ENCODE measurements at regions not wholly inside any gene's neighbourhood (a gene's known extent, or its start where the extent isn't known, plus 50 kb on each side); places are given as distances from the start of the nearest gene placed in this dataset.

DNA sequence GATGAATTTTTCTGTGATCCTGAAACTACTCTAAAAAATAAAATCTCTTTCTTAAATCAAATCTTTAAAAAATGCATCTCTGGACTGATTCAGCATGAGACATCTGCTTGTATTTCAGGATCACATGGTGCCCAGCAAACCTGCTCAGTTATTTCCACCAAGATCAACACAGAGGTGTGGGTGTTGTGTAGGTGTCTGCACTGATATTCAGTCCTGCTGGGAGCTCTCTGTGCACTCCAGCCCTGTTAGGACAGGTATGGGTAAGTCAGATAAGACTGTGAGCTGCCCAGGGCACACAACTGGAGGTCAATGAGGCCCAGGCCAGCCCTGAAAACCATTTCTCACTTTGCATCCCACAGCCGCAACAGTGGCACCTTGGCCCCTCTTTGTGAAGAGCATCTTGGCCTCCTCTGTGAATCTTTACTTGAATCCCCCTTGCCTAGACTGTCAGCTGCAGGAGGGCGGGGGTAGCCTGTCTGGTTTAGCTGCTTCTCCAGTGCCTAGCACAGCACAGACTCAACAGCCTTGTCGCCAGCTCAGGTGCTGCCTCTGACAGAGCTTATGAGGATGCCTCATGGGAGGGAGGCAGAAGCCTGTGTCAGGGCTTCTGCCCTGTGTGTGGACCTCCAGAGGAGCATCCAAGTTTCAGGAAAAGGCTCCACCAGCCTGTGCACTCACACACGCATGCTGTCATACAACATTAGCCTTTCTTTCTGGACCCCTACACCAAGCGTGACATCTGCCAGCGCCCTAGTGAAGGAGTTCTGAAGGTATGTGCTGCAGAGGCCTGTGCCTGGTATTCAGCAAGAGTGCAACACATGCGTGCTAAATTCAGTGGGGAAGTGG is 187.6 kb upstream of the CST7 start:
- no peak for DNase-seq (ENCODE audit: low read depth, low spot score)
- H3K27ac ChIP-seq: no peak overlapping the region

DNA sequence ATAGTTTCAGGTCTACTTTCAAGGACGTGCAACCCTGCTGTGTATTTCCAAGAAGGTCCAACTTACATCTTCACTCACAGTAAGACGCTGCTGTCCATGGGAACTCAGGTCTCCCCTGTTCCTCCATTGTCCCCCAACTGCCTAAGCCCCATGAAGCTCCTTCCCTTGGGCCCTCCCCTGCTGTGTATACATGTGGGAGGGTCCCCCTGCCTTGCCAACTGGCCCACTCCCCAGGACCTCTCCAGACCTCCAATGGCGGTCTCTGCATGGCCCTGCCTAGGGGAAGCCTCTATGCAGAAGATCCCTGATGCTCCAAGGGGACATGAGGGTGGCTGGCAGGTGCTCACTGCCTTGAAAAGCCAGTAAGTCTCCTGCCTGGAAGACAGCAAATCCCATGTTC is 186.7 kb upstream of the CST7 start:
- H3K27ac ChIP-seq: no peak overlapping the region
- DNase-seq (ENCODE audit: low read depth, low spot score): no peak

- no peak overlapping the region for H3K27ac ChIP-seq
- no peak for DNase-seq (ENCODE audit: low read depth, low spot score)
Measured at GRCh38 chr20:24762791-24763350, 186.2 kb upstream of the CST7 start.

GRCh38 chr20:24763386-24764026 is 185.6 kb upstream of the CST7 start:
- no peak for DNase-seq (ENCODE audit: low read depth, low spot score)
- H3K27ac ChIP-seq: no peak overlapping the region

DNA sequence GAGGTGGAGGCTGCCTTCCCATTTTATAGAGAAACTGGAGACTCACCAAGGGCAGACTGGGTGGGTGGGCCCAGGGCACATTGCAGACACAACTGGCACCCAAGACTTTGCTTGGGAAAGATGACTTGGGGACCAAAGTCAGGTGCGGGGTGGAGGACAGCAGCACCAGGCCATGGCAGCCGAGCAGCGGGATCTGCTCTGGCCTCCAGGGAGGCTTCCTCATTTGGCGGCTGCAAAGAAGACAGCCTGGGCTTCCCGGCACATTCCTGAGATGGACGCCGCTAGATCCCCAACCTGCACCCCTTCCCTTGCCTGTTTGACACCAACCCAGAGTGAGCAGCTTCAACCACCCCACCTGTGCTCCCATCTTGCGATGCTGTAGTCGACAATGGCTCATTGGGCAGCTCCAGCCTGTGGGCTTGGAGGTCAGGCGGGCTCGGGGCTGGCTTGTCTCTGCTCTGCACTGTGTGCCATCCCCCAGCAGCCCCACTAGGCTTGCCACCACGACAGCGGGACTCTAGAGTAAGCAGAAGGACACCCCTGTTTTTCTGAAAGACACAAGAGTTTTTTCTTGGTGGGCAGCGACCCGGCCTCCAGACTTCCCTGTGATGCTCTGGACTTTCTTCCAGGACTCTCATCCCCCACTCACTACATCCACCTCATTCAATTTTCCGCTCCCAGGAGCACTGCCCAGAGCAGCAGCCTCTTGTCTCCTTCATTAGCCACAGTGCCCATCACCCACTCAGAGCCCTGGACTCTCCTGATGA is 184.9 kb upstream of the CST7 start:
- H3K27ac ChIP-seq: no peak overlapping the region
- DNase-seq (ENCODE audit: low read depth, low spot score): no peak

- no peak overlapping the region for H3K27ac ChIP-seq
Measured at GRCh38 chr20:24764794-24765202, 184.3 kb upstream of the CST7 start.

GRCh38 chr20:24765316-24766142 is 183.5 kb upstream of the CST7 start:
- no peak overlapping the region for H3K27ac ChIP-seq
- no peak for DNase-seq (ENCODE audit: low read depth, low spot score)

More at GRCh38 chr20:24764794-24765202, 184.3 kb upstream of the CST7 start:
- DNase-seq (ENCODE audit: low read depth, low spot score): no peak

DNA sequence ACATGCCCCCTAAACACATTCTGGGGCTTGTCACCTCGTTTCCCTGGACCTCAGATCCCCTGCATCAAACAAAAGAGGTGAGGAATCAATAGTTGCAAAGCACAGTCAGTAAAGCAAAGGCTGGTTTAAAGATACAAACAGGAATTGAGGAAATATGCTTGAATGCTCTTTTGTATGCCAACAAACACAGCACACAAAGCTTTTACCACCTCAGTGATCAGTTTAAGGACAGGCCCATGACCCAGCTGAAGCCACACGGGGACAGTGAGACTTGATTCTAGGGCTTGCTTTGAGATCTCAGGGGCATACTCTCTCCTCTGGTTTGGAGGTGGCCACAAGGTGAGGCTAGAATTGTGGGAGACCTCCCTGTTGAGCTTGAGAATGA is 182.9 kb upstream of the CST7 start:
- DNase-seq (ENCODE audit: low read depth, low spot score): no peak

DNA sequence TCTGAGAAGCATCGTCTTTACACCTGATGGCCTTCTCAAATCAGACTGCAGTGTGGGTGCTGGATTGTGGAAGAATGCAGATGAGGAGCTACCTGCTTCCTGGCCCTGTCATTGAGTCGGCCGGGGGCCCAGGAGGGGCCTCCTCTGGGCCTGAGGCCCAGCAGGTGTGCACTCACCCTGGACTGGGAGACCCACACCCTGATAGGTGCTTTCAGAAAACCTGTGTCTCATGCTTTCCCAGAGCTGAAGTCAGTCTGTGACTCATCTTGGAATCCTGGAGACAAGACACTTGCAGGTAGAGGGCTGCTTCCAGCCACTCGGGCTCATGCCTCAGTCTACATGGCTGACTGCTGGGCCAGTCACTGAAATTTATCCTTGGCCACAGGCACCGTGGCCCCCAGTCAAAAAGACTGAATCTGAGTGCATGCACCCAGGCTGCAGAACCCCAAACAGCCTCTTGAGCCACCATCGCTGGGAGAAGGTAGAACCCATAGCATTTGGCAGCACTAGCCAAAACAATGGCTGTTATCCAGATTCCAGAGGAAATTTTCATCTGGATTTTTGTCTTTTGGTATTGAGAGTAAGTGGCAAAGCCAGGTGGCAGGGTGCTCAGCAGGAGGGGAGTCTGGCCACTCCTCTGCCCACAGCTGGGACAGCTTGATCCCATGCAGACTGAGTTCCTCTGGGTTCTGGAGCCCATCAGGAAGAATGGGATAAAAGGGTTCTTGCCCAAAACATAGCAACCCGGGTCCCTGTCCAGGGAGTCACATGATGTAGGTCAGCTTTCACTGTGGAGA is 182.0 kb upstream of the CST7 start:
- no peak overlapping the region for H3K27ac ChIP-seq
- no peak for DNase-seq (ENCODE audit: low read depth, low spot score)

More for the DNA sequence above, 182.9 kb upstream of the CST7 start:
- no peak overlapping the region for H3K27ac ChIP-seq

DNA sequence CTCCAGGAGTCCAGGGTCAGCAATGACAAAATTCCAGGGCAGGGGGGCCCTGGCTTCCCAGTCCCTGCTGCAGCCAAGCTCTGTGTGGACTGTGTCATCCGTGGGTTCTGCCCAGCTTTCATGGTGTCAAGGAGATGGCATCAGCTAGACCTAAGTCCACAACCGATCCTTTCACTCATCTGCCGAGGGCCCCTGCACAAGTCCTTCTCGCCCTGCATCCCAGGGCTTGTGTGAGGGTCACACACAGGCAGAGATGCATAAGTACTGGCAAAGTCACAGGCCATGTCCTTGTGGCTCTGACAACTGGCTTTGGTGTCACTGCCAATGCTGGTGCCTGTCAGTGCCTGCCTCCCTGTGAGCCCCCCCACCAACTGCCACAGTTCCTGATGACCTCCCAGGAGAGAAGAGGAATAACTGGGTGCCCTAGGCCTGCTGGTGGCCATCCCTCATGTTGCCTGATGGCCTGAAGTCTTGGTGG is 181.4 kb upstream of the CST7 start:
- no peak for DNase-seq (ENCODE audit: low read depth, low spot score)
- no peak overlapping the region for H3K27ac ChIP-seq

DNA sequence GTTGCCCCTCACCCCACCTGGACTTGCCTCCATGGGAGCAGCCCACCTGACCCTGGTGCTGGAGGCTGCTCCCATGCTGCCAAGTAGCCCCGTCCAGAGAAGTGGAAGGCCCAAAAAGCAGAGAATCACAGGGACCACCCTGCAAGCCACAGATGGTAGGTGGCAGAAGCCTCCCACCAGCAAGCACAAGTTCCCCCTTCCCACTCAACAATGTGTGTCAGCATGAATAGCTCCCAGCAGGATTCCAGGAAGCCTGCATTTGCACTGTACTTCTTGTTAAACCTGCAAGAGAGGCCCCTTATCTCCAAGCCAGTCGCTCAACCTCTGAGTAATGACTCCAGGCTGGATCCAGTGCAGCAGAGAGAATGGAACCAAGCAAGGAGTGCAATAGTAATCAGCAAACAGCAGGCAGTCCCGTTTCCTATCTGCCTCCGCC is 180.8 kb upstream of the CST7 start:
- no peak overlapping the region for H3K27ac ChIP-seq
- no peak for DNase-seq (ENCODE audit: low read depth, low spot score)

- H3K27ac ChIP-seq: no peak overlapping the region
- DNase-seq (ENCODE audit: low read depth, low spot score): no peak
Measured at GRCh38 chr20:24768713-24769601, 180.1 kb upstream of the CST7 start.

DNA sequence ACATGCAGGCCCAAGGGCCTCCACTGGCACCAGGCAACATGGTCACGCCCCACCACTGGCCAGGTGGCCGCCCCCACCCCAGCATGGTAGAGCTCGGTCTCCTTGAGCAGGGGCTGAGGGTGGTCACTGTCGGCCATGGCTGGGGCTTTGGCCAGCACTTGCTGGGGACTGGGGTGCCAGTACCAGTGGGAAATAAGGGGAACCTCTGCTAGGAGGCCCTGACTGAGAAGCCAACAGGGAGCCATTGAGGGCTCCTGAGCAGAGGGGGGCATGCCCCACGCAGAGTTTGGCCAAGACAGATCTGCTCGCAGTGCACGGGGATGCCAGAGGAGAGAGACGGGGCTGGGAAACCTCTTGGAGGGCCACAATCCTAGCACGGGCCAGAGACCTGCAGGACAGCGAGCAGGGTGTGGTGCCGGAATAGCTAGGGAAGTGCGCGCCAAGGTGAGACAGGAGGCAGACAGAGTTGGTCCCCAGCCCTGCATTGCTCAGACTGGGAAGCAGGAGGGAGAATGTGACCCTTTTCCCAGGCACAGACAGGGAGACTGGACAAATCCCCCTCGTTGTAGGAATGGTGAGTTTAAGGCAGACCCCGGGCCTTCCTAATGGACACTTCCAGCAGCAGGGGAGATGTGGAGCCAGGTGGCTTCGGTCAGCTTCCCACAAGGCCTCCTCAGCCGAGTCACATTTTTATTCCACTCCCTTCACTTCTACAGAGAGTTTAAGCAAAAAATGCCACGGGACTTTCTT is 179.0 kb upstream of the CST7 start:
- H3K27ac ChIP-seq: no peak overlapping the region
- no peak for DNase-seq (ENCODE audit: low read depth, low spot score)

- DNase-seq (ENCODE audit: low read depth, low spot score): no peak
- no peak overlapping the region for H3K27ac ChIP-seq
Measured at GRCh38 chr20:24770628-24771541, 178.2 kb upstream of the CST7 start.

DNA sequence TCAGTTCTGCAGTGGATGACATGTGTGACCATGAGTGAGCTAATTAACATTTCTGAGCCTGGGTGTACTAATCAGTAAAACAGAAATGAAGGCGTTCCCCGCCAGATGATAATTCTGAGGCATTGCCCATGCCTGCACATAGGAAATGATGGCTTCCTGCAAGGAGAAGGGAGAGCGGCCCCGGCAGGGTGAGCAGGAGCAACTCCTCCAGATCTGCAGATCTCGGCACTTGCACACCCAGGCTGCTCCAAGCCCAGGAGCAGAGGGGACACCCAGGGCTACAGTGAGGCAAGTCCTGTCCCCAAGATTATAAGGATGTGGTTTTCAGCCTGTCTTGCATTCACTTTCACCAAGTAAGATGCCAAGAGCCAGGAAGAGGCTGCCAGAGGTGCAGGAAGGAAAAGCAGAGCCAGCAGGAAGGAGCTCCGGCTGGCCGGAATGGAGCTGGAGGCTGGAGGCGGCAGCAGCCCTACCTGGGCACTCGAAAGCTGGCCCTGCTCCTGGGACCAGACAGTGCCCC is 177.5 kb upstream of the CST7 start:
- no peak overlapping the region for H3K27ac ChIP-seq
- no peak for DNase-seq (ENCODE audit: low read depth, low spot score)

DNA sequence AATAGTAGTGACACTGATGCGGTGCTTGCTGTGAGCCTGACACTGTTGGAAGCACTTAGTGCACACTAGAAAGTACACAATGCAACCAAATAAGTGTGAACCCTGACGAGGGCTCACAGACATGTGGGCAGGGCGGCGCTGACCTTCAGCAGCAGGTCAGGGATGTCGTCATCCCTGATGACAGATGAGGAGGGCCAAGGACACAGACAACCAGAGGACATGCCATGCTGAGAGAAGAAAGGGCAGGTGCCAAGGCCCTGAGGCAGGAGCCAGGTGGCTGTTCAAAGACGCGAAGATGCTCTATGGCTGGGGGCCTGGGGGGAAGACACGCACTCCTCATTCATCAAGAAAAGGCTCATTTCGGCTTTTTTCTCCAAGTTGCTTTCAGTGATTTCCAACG is 176.4 kb upstream of the CST7 start:
- no peak for DNase-seq (ENCODE audit: low read depth, low spot score)
- H3K27ac ChIP-seq: no peak overlapping the region

Measured in epithelial cell of prostate (primary cell).